RPMI7951 (cell line): ENCODE measurements at regions not wholly inside any gene's neighbourhood (a gene's known extent, or its start where the extent isn't known, plus 50 kb on each side); places are given as distances from the start of the nearest gene placed in this dataset.
"Not testable (repeated sequence)": the region's sequence is repeated elsewhere in the genome, so short reads cannot be mapped to it uniquely, and the experiment has no call there.

ENCODE experiments used
- DNase-seq: peaks from one replicate; pipeline ENCODE4 v3.0.0-alpha.2; 2012; ENCODE audit warnings: low read depth

DNA sequence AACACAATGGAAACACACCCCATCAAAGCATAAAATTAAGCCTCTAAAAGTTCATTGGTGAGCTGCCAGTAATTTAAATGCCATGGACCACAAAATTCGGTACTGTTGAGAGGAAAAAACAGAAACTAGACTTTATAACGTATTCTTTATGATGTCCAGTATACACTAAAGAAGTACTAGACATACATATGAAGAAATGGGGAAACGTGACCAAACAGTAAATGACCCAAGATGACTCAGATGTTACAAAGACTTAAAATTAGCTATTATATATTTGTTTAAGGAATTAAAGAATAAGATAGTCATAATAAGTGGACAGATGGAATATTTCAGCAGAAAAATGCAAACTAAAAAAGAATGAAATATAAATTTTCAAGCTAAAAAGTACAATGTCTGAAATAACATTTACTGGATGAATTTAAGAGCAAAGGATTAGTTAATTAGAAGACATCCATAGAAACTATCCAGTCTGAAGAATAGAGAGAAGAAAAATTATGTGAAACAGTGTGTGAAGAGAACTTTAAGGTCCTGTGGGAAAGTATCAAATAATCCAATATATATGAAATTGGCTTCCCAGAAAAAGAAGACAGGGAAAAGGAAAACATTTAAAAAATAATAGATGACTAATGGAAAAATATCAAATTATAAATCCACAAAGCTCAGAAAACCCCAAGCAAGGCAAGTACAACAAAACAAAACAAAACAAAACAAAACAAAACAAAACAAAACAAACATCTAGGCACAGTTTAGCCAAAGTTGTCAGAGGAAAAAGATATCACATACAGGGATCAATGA is 69.4 kb downstream of the SAMD9 start:
- no peak for DNase-seq

- no peak for DNase-seq
Measured at GRCh38 chr7:93047514-93048099, 70.2 kb downstream of the SAMD9 start.

DNA sequence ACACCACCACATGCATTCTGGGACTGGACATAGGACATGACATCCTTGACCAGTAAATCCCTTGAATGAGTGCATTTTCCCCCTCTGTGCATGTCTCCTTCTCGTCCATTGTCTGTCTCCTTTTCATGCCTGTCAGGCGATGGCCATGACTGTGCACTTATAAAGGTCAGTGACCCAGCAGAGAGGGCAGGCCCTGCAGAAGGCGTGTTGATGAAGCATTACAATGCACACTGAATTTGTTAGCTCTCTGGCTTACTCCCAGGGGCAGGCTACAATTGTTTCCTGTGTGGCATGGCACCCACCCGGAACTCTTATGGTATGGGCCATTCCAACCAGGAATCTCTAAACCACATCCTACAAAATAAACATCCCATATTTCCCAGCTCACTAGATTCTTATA is 71.1 kb downstream of the SAMD9 start:
- DNase-seq, result peak; percentile 69

DNA sequence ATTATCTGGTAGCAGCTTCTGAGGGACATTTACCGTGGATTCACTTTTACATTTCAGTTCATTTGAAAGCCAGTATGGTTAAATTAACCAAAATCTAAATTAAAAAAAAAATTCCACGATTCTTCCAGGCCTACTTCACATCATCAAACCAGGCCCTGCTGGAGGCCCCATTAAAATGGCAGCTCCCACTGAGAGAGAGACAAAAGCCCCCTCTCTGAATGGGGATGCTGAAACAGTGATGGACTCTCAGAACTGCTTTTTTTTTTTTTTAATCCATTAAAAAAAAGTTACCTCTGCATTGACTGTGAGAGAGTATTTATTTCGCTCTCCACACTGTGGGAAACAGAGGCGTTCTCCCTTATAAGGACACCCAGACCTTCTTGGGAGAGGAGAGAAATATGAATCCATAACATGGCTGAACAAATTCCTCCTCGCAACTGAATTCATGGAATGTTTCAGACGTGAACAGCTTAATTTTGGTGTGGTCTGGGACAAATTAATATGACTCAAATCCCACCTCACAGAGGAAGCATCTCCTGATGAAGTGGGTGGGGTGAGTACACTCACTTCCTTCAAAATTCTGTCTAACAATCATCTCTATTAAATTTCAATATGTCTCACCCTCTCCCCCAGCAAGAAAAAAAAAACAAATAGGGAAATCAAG is 73.5 kb downstream of the SAMD9 start:
- DNase-seq, result peak; percentile 51

DNA sequence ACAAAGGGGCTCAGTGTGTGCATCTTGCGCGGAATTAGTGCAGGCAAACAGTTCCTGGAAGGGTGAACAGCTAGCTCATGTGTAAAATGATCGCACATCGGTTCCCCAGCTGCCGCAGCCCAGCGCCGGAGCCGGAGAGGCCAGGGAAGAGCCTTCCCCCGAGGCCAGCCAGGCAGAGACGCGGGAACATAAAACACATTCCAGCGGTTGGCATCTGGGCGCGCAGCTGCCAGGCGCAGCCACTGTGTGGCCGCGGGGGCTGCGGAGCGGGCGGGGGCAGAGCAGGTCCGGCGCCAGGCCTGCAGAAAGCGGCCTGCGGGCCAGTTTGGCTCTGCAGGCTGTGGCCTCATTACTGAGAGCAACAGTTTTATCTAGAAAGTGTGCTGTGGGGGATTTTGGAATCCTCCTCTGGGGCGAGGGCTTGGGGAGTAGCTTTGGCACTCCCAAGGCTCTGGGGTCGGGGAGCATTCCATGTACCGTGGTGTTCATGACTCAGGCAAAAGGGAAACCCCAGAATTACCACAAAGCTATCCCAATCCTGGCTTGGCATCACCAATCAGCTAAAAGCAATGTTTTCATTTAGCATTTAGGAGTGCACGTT is 74.3 kb downstream of the SAMD9 start:
- peak; percentile 94 for DNase-seq

DNA sequence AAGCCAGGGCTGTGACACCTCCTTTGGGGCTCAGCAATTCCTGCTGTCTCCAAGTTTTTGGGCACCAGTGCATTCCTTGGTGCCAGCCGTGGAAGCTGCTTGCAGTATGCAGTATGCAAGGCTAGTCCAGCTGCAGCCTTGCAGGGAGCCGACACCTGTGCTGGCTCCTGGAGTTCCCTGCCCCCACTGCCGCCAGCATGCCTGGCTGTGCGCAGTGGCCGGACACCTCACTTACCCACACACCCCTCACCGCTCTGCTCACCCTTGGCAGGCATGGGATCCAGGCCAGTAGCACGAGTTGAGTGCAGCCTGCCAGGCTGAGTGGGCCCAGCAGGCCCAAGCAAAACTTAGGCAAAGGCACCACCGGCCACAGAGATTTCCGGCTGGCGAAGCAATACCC is 77.4 kb downstream of the SAMD9 start:
- DNase-seq, result no peak

GRCh38 chr7:93039786-93040185 is 78.0 kb downstream of the SAMD9 start:
- DNase-seq, result no peak

- no peak for DNase-seq
Measured at GRCh38 chr7:93039282-93039681, 78.5 kb downstream of the SAMD9 start.

GRCh38 chr7:93036807-93037206 is 81.0 kb downstream of the SAMD9 start:
- no peak for DNase-seq

- no peak for DNase-seq
Measured at GRCh38 chr7:93036149-93036640, 81.6 kb downstream of the SAMD9 start.

DNA sequence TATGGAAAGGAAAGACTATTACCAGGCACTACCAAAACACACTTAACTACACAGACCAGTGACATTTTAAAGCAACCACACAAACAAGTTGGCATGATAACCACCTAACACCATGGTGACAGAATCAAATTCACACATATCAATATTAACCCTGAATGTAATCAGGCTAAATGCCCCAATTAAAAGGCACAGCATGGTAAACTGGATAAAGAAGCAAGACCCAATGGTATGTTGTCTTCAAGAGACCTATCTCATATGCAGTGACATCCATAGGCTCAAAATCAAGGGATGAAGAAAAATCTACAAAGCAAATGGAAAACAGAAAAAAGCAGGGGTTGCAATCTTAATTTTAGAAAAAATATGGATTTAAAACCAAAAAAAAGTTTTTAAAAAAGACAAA is 86.0 kb downstream of the SAMD9 start:
- no peak for DNase-seq

GRCh38 chr7:93030605-93031225 is 87.1 kb downstream of the SAMD9 start:
- no peak for DNase-seq

GRCh38 chr7:93029056-93029455 is 88.7 kb downstream of the SAMD9 start:
- DNase-seq, result no peak

DNA sequence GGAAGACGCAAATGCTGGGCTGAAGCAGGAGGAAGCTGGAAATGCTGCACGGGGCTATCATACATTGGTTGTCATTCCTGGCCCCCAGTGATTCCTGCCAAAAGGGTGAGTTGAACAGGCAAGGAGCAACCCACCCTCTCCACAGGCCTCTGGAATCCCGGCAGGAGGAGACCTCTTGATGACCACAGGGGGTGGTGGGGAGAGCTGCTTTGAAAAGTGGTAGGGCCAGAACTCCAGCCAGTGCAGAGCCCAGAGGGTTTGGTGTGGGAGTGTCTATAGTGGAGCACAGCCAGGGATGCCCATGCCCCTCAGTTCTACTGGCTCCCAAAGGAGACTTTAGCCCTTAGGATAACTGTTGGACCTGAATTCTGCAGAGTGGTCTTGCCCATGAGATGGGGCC is 89.2 kb downstream of the SAMD9 start:
- DNase-seq, result no peak

DNA sequence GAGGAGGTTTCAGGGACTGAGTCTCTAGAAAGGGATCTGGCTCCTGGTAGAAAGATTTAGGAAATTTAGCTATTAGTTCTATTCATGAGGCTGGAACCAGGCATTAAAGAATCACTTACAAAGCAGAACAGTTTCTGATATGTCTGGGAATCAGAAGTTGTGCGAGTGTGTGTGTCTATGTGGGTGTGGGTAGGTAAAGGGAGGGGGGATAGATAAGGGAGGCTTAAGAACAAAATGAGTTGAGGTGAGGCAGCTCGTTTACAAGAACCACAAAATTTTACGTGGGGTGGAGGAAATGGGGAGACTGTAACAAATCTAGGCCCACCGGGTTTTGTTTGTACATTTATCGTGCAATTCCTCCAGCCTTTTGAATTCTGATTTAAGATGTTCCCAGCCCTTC is 90.7 kb downstream of the SAMD9 start:
- DNase-seq, result no peak

DNA sequence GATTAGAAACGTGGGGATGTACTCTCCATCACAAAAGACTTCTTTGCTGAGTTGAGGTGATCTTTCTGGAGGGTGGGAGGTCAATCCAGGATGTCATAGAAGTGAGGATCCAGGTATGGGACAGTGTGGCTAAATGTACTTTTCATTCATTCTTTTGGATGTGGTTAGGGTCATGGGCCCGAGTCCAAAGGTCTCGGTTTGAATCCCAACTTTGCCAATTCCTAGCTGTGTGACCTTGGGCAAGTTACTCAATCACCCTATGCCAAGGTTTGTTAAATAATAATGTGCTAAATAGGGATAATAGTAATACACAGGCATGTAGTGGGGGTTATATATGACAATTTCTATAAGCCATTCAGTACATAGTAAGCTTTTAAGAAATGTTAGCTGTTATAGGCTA is 91.4 kb downstream of the SAMD9 start:
- no peak for DNase-seq

DNA sequence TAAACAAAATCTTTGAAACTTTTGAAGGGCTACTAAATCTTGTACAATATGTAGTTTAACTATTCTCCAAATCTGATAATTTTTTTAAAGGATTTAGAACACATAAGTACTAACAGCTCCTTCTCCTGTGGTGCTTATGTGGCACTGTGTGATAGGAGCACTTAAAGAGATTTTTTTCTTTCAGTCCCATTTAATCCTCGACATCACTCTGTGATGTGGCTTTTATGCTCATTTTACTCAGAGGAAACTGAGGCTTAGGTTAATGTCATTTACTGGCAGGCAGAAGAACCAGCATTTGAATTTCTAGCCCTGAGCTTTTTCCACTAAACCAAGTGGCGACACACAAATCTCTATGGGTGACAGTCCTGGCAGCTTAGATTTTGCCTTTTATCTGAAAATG is 92.4 kb downstream of the SAMD9 start:
- no peak for DNase-seq

GRCh38 chr7:93022931-93023478 is 94.8 kb downstream of the SAMD9 start:
- not testable (repeated sequence) for DNase-seq

DNA sequence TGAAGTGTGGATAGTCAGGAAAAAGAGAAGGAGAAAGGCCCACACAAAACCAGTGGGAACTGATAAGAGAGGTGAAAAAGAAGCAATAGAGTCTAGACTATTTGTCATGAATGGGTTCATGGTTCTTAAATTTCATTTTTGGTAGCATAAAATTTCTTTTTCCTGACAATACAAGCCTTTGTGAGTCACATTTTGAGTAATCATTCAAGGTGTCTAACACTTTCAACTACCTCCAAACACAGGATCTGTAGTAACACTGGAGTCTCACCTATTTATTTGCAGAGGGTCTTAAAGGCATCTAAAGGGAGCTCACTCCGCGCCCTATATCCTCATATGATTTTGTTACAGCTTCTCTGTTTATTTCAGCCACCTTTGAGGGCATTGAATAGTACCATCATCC is 96.0 kb downstream of the SAMD9 start:
- no peak for DNase-seq

GRCh38 chr7:93018716-93019115 is 99.1 kb downstream of the SAMD9 start:
- DNase-seq, result no peak

- DNase-seq, result no peak
Measured at GRCh38 chr7:93016681-93017381, 100.9 kb downstream of the SAMD9 start.
